ENCODE measurements at regions not wholly inside any gene's neighbourhood (a gene's known extent, or its start where the extent isn't known, plus 50 kb on each side); places are given as distances from the start of the nearest gene placed in this dataset.

GRCh38 chr1:60569189-60569588 is 495.6 kb upstream of the C1orf87 start:
- POLR2A ChIA-PET (ENCODE audit: partially characterized antibody): no interaction called here
- H3K4me2 ChIP-seq (ENCODE audit: insufficient read depth in 1 of 2, low read depth in 2 of 2, low read length in 2 of 2): no peak overlapping the region
- no peaks in the 10 kb centered on the region for H3K36me3 ChIP-seq (ENCODE audit: control insufficient read depth in 2 of 4, insufficient read depth in 4 of 4, low read length in 3 of 4)
- H3K4me3 ChIP-seq (ENCODE audit: extremely low read depth in 1 of 4, insufficient read depth in 2 of 4, low read depth in 3 of 4, low read length in 4 of 4): no peak overlapping the region
- H3K27ac ChIP-seq (ENCODE audit: low read depth, low read length): no peak overlapping the region
- no peak overlapping the region for H2BK5ac ChIP-seq (ENCODE audit: low read depth, low read length)
- H2BK12ac ChIP-seq (ENCODE audit: low read depth, low read length): no peak overlapping the region
- no peak overlapping the region for H2AFZ ChIP-seq (ENCODE audit: low read length)
- H2BK120ac ChIP-seq (replicated peaks; ENCODE audit: low read depth, low read length): no peak overlapping the region
- H4K5ac ChIP-seq (ENCODE audit: insufficient read length, low read depth, low read length): no peak overlapping the region
- peaks cover 0 to 3% (median 0%) of the 10 kb centered on the region in 4 experiments; a peak in 1 of 7 replicates for H3K4me1 ChIP-seq (replicated peaks in 1 of 4; ENCODE audit: control insufficient read depth in 3 of 4, insufficient read depth in 4 of 4, low read length in 3 of 4)
- no peaks in the 10 kb centered on the region for H3K79me2 ChIP-seq (ENCODE audit: control insufficient read depth in 1 of 2, insufficient read depth in 2 of 2, low read length in 2 of 2)
- FAIRE-seq (no peak), DNase-seq (ENCODE audit: low read depth in 1 of 2, low spot score in 2 of 2) (no peak)
- no peak overlapping the region for H3K4ac ChIP-seq (replicated peaks; ENCODE audit: insufficient read length, low read depth, low read length)
- H3K14ac ChIP-seq (ENCODE audit: insufficient read length): no peak overlapping the region
- no peak overlapping the region for H3K18ac ChIP-seq (ENCODE audit: extremely low read depth, low read length)
- H2BK20ac ChIP-seq (ENCODE audit: low read length): no peak overlapping the region
- H3K27me3 ChIP-seq (replicated peaks in 1 of 4; ENCODE audit: control insufficient read depth in 3 of 4, extremely low read depth in 1 of 4, insufficient read depth in 3 of 4, low read length in 3 of 4): no peaks in the 10 kb centered on the region
- H3K79me1 ChIP-seq (ENCODE audit: low read depth, low read length): no peaks in the 10 kb centered on the region
- no peak overlapping the region for H4K8ac ChIP-seq (ENCODE audit: extremely low read depth, insufficient read depth, low read length)
- no peak overlapping the region for H3K9ac ChIP-seq (replicated peaks in 1 of 4; ENCODE audit: extremely low read depth in 1 of 4, low read depth in 3 of 4, low read length in 3 of 4)
- CTCF ChIA-PET (ENCODE audit: partially characterized antibody): no interaction called here
- no peaks in the 10 kb centered on the region for H3K9me3 ChIP-seq (ENCODE audit: insufficient read depth in 2 of 2, low read depth in 1 of 2, low read length in 1 of 2)
- H2AK5ac ChIP-seq (ENCODE audit: low read depth, low read length): no peak overlapping the region
- no peaks in the 10 kb centered on the region for H3K23me2 ChIP-seq (ENCODE audit: low read depth, low read length)
- H4K20me1 ChIP-seq (replicated peaks in 1 of 2; ENCODE audit: control insufficient read depth in 1 of 2, insufficient read depth in 2 of 2, low read length in 2 of 2): no peaks in the 10 kb centered on the region
- no peak overlapping the region for H3K56ac ChIP-seq (replicated peaks; ENCODE audit: insufficient read length, low read depth, low read length)
- no peak overlapping the region for H2BK15ac ChIP-seq (ENCODE audit: low read length)
- WGBS, 2 experiments (ENCODE audit: extremely low coverage in 1 of 2, insufficient coverage in 1 of 2, insufficient read length in 1 of 2, insufficient replicate concordance in 2 of 2, low coverage in 1 of 2, low lambda C conversion rate in 2 of 2, missing lambda C conversion rate in 1 of 2): 96% methylated on average over 2 of the region's 2 CpGs; no CpG with 5 or more reads in 1 of the 2 experiments
- H4K91ac ChIP-seq (replicated peaks; ENCODE audit: insufficient read length, low read length): no peak overlapping the region
- no peak overlapping the region for H3K23ac ChIP-seq (ENCODE audit: insufficient read length)
- TF ChIP-seq ASH2L (IDR thresholded peaks at IDR 0.05; ENCODE audit: low read length) (no peak), TEAD4 (IDR thresholded peaks at IDR 0.05; ENCODE audit: low read depth, low read length) (no peak), KDM5A (IDR thresholded peaks at IDR 0.05; ENCODE audit: low read length) (no peak), RNF2 (IDR thresholded peaks at IDR 0.05; ENCODE audit: borderline replicate concordance, low read depth, low read length, missing control alignments, poor library complexity, severe bottlenecking) (no peak), BACH1 (IDR thresholded peaks at IDR 0.05; ENCODE audit: low read length) (no peak), MAX (IDR thresholded peaks at IDR 0.05) (no peak), GABPA (IDR thresholded peaks at IDR 0.05; ENCODE audit: borderline replicate concordance, insufficient read depth, low read length) (no peak), TAF7 (optimal IDR thresholded peaks at IDR 0.05; ENCODE audit: borderline replicate concordance, low read depth, low read length) (no peak), EP300 (IDR thresholded peaks at IDR 0.05; ENCODE audit: borderline replicate concordance in 1 of 2, low read depth in 2 of 2, low read length in 2 of 2) (no peak), BCL11A (IDR thresholded peaks at IDR 0.05; ENCODE audit: low read depth in 2 of 2, low read length in 2 of 2) (no peak), NRF1 (IDR thresholded peaks at IDR 0.05; ENCODE audit: low read depth, low read length) (no peak), YY1 (IDR thresholded peaks at IDR 0.05; ENCODE audit: low read depth, low read length) (no peak), EGR1 (IDR thresholded peaks at IDR 0.05; ENCODE audit: borderline replicate concordance, low read depth, low read length) (no peak), CBX8 (IDR thresholded peaks at IDR 0.05; ENCODE audit: borderline replicate concordance, low read depth, low read length) (no peak)
